ENCODE measurements at regions not wholly inside any gene's neighbourhood (a gene's known extent, or its start where the extent isn't known, plus 50 kb on each side); places are given as distances from the start of the nearest gene placed in this dataset.

DNA sequence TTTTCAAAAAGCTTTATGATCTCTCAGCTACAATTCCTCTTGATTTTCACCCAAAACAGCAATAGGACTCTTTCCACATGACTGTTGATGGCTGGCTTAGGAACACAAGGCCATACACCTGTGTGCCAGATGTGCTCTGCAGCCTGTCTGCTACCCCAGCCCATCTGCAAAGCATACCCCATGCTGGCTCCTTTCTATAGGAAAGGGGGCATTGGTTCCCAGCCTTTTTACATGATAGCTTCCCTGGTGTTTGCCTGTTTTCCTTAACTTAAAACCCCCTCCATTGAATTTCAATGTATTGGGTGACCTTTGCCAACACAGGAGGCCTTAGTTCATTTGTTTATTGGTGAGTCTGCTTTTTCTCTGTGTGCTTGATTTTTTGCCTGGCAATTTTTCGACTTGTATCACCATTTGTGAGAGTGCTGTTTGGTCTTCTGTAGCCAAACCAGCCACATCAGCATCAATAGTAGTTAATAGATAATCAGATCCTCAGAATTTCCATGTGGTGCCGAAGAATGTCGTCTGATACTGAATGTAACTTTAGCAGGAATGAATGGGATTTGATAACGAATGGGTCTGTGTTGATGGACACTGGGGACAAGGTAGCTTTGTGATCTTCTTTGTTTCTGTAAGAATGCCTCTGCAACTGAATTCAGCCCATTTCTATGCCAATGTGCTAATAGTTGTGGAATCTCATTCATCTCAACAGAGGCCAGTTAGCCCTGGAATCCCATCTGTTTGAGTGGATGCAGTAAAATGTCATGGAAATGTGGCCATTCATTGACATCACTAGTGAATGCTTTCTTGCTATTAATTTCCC lies 272.2 kb upstream of the RARB start:
- Mint-ChIP-seq H3K4me3 (no peak overlapping the region), H3K9me3 (peaks cover 5% of the 10 kb centered on the region), H3K27me3 (peaks cover 0 to 5% of the 10 kb centered on the region in 2 donors), H3K36me3 (no peaks in the 10 kb centered on the region), H3K4me1 (ENCODE audit: low read depth in 2 of 2) (no peaks in the 10 kb centered on the region), H3K27ac (no peak overlapping the region)
- ATAC-seq (no peak), DNase-seq (ENCODE audit: low spot score) (no peak)

- Mint-ChIP-seq H3K4me3 (no peak overlapping the region), H3K27me3 (peaks cover 0 to 5% of the 10 kb centered on the region in 2 donors), H3K27ac (no peak overlapping the region), H3K36me3 (no peaks in the 10 kb centered on the region), H3K9me3 (peaks cover 8% of the 10 kb centered on the region), H3K4me1 (ENCODE audit: low read depth in 2 of 2) (no peaks in the 10 kb centered on the region)
- ATAC-seq (no peak), DNase-seq (ENCODE audit: low spot score) (no peak)
Measured at GRCh38 chr3:25156626-25157025, 271.4 kb upstream of the RARB start.

GRCh38 chr3:25165306-25165705 lies 262.8 kb upstream of the RARB start:
- DNase-seq (ENCODE audit: low spot score) (no peak), ATAC-seq (no peak)
- Mint-ChIP-seq H3K36me3 (peaks cover 5% of the 10 kb centered on the region), H3K4me3 (no peak overlapping the region), H3K4me1 (ENCODE audit: low read depth in 2 of 2) (no peaks in the 10 kb centered on the region), H3K27ac (no peak overlapping the region), H3K27me3 (no peaks in the 10 kb centered on the region), H3K9me3 (peaks cover 7% of the 10 kb centered on the region)

DNA sequence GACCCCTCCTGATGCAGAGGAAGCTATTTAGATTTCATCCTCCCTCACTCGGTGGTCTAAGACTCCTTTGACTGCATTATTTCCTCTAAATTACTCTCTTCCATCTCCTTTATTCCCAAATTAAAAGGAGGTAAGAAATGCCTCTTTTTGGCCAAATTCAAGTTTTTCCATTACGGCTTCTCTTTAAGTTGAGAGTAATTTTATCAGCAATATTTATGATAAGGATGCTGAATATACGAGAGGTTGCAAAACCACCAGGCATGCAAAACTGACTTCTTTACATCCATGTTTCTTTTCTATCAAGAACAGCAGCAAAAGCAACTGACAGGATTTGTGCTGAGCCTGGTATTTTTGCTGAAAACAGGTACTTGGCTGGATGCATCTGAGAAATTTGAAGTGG lies 262.0 kb upstream of the RARB start:
- no peaks in the 10 kb centered on the region for H3K27me3 Mint-ChIP-seq
- H3K27ac Mint-ChIP-seq, result no peak overlapping the region
- ATAC-seq, result no peak
- H3K4me3 Mint-ChIP-seq, result no peak overlapping the region
- H3K9me3 Mint-ChIP-seq, result peaks cover 7% of the 10 kb centered on the region
- peaks cover 5% of the 10 kb centered on the region for H3K36me3 Mint-ChIP-seq
- DNase-seq (ENCODE audit: low spot score), result no peak
- H3K4me1 Mint-ChIP-seq (ENCODE audit: low read depth in 2 of 2), result no peaks in the 10 kb centered on the region

- H3K36me3 Mint-ChIP-seq, result peaks cover 5% of the 10 kb centered on the region
- ATAC-seq, result no peak
- no peaks in the 10 kb centered on the region for H3K27me3 Mint-ChIP-seq
- H3K4me1 Mint-ChIP-seq (ENCODE audit: low read depth in 2 of 2), result no peaks in the 10 kb centered on the region
- no peak overlapping the region for H3K4me3 Mint-ChIP-seq
- DNase-seq (ENCODE audit: low spot score), result no peak
- H3K27ac Mint-ChIP-seq, result no peak overlapping the region
- peaks cover 4% of the 10 kb centered on the region for H3K9me3 Mint-ChIP-seq
Measured at GRCh38 chr3:25169151-25169550, 258.9 kb upstream of the RARB start.

DNA sequence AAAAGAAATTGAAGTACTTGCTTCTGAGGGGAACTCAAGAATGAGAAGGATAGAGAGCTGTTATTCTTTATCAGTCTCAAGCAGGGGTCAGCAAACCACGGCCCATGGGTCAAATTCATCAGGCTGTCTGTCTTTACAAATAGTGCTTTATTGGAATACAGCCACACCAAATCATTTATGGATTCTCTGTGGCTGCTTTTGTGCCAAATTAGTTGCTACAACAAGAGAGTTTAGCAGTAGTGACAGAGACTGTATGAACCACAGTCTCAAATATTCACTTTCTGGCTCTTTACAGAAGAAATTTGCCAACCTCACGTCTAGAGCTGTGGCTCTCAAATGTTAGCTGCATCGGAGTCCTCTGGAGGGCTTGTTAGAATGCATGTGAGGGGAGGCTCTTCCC lies 258.0 kb upstream of the RARB start:
- no peak for DNase-seq (ENCODE audit: low spot score)
- Mint-ChIP-seq H3K27ac (no peak overlapping the region), H3K4me1 (ENCODE audit: low read depth in 2 of 2) (no peaks in the 10 kb centered on the region), H3K4me3 (no peak overlapping the region), H3K27me3 (no peaks in the 10 kb centered on the region), H3K9me3 (peaks cover 4% of the 10 kb centered on the region), H3K36me3 (peaks cover 5% of the 10 kb centered on the region)
- ATAC-seq, result no peak

- Mint-ChIP-seq H3K27me3 (no peaks in the 10 kb centered on the region), H3K36me3 (peaks cover 5% of the 10 kb centered on the region), H3K4me3 (no peak overlapping the region), H3K27ac (no peak overlapping the region), H3K9me3 (peaks cover 4% of the 10 kb centered on the region), H3K4me1 (ENCODE audit: low read depth in 2 of 2) (no peaks in the 10 kb centered on the region)
- no peak for DNase-seq (ENCODE audit: low spot score)
- ATAC-seq, result no peak
Measured at GRCh38 chr3:25171118-25171807, 256.8 kb upstream of the RARB start.

- Mint-ChIP-seq H3K4me1 (ENCODE audit: low read depth in 2 of 2) (no peaks in the 10 kb centered on the region), H3K36me3 (peaks cover 5% of the 10 kb centered on the region), H3K9me3 (peaks cover 4% of the 10 kb centered on the region), H3K27ac (no peak overlapping the region), H3K4me3 (no peak overlapping the region), H3K27me3 (no peaks in the 10 kb centered on the region)
- ATAC-seq (no peak), DNase-seq (ENCODE audit: low spot score) (no peak)
Measured at GRCh38 chr3:25171897-25172296, 256.2 kb upstream of the RARB start.

DNA sequence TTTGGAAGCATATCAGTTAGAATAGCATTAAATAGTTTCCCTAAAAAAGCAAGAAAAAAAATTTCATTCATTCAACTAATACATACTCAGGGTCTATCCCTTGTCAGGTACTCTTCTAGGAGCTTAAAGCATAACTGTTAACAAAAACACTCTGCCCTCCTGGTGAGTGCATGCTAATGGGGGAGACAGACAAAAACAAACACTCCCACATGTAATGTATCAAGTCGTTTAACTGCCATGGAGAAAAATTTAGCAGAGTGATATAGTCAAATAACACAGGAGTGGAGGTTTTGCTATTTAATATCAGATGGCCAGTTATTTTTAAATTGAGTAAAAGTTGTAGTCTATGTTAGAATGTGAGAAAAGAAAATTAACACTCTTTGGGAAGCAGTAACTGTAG lies 254.5 kb upstream of the RARB start:
- ATAC-seq, result no peak

DNA sequence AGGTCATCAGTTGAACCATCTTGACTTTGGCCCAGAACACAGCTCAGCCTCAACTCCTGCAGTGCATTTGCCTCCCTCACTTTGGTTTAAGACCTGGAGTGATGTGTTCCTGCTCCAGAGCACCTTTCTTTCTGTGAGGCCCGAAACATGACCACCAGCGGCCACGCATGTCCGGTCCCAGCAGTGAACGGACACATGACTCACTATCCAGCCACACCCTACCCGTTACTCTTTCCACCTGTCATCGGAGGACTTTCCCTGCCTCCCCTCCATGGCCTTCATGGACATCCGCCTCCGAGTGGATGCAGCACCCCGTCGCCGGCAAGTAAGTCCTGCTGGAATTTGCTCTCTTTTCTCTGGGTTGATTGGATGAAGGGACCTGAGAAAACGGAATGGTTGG lies 253.8 kb upstream of the RARB start:
- H3K9me3 Mint-ChIP-seq, result no peaks in the 10 kb centered on the region
- no peaks in the 10 kb centered on the region for H3K4me1 Mint-ChIP-seq (ENCODE audit: low read depth in 2 of 2)
- no peaks in the 10 kb centered on the region for H3K27me3 Mint-ChIP-seq
- H3K4me3 Mint-ChIP-seq, result no peak overlapping the region
- no peak overlapping the region for H3K27ac Mint-ChIP-seq
- no peaks in the 10 kb centered on the region for H3K36me3 Mint-ChIP-seq
- ATAC-seq, result no peak
- no peak for DNase-seq (ENCODE audit: low spot score)

More for the DNA sequence above, 254.5 kb upstream of the RARB start:
- Mint-ChIP-seq H3K36me3 (no peaks in the 10 kb centered on the region), H3K9me3 (no peaks in the 10 kb centered on the region), H3K4me3 (no peak overlapping the region), H3K27ac (no peak overlapping the region), H3K4me1 (ENCODE audit: low read depth in 2 of 2) (no peaks in the 10 kb centered on the region), H3K27me3 (no peaks in the 10 kb centered on the region)
- no peak for DNase-seq (ENCODE audit: low spot score)

GRCh38 chr3:25177041-25177440 lies 251.0 kb upstream of the RARB start:
- DNase-seq (ENCODE audit: low spot score), result no peak
- Mint-ChIP-seq H3K4me1 (ENCODE audit: low read depth in 2 of 2) (no peaks in the 10 kb centered on the region), H3K9me3 (peaks cover 3% of the 10 kb centered on the region), H3K27me3 (no peaks in the 10 kb centered on the region), H3K4me3 (no peak overlapping the region), H3K27ac (no peak overlapping the region), H3K36me3 (no peaks in the 10 kb centered on the region)
- ATAC-seq, result no peak

GRCh38 chr3:25178672-25179071 lies 249.4 kb upstream of the RARB start:
- H3K4me3 Mint-ChIP-seq, result no peak overlapping the region
- ATAC-seq, result no peak
- DNase-seq (ENCODE audit: low spot score), result no peak
- peaks cover 0 to 6% of the 10 kb centered on the region in 2 donors for H3K27me3 Mint-ChIP-seq
- no peaks in the 10 kb centered on the region for H3K36me3 Mint-ChIP-seq
- no peaks in the 10 kb centered on the region for H3K4me1 Mint-ChIP-seq (ENCODE audit: low read depth in 2 of 2)
- H3K27ac Mint-ChIP-seq, result no peak overlapping the region
- peaks cover 3% of the 10 kb centered on the region for H3K9me3 Mint-ChIP-seq

DNA sequence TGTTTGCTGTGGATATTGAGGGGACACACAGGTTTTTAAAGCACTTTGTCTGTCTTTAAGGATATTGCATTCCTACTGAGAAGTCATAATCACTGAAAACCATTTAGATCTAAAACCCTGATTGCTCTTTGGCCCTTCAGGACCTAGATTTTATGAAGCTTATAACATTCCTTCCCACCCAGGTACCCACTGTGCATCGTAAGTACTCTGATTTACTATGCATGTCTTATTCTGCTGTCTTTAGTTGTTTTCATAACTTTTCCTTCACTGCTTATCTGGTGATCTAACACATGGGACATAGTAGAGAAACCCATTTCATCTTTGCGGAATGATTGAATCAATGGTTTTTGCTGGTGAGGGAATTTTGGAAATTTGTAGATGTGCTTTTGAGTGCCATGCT lies 247.0 kb upstream of the RARB start:
- Mint-ChIP-seq H3K9me3 (peaks cover 3% of the 10 kb centered on the region), H3K27me3 (peaks cover 0 to 13% of the 10 kb centered on the region in 2 donors), H3K27ac (no peak overlapping the region), H3K4me1 (ENCODE audit: low read depth in 2 of 2) (no peaks in the 10 kb centered on the region), H3K4me3 (no peak overlapping the region), H3K36me3 (no peaks in the 10 kb centered on the region)
- ATAC-seq (no peak), DNase-seq (ENCODE audit: low spot score) (no peak)

DNA sequence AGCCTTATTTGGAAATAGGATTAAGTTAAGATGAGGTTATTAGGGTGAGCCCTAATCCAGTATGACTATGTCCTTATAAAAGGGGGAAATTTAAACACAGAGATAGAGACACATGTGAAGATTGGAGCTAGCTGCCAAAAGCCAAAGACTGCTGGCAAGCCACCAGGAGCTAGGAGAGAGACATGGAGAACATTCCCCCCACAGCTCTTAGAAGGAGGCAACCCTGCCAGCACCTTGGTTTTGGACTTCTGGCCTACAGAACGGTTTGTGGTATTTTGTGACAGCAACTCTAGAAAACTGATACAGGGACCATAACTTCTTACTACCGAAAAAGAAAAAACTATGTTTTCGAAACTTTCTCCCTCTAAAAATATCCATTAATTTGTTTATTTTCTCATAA lies 245.3 kb upstream of the RARB start:
- Mint-ChIP-seq H3K4me1 (ENCODE audit: low read depth in 2 of 2) (no peaks in the 10 kb centered on the region), H3K9me3 (peaks cover 3% of the 10 kb centered on the region), H3K27me3 (peaks cover 0 to 13% of the 10 kb centered on the region in 2 donors), H3K27ac (no peak overlapping the region), H3K4me3 (no peak overlapping the region), H3K36me3 (no peaks in the 10 kb centered on the region)
- DNase-seq (ENCODE audit: low spot score) (no peak), ATAC-seq (no peak)

Measured in natural killer cell treated with Interleukin-12 subunit alpha and Interleukin-12 subunit beta and Interleukin-15 and Interleukin-18, amount 100 ng/mL, for 72 hours (primary cell).